Bronchial epithelial cell (primary cell): ENCODE measurements at regions not wholly inside any gene's neighbourhood (a gene's known extent, or its start where the extent isn't known, plus 50 kb on each side); places are given as distances from the start of the nearest gene placed in this dataset.

Experiments
- DNase-seq: peaks from one replicate; pipeline ENCODE4 v3.0.0-alpha.2; 2010; ENCODE audit warnings: low read depth
- FAIRE-seq: peaks from 2 replicates; lab custom pipeline; 2011; peaks lifted over from hg19 to GRCh38; lab: Jason Lieb, UNC
- H3K27me3 ChIP-seq: 2 replicates; pipeline ENCODE4 v1.5.1; 2011; ENCODE audit warnings: low read length; ENCODE audit not compliant: control insufficient read depth, insufficient read depth
- H3K36me3 ChIP-seq: 2 replicates; pipeline ENCODE4 v1.5.1; 2011; ENCODE audit warnings: low read length; ENCODE audit not compliant: control insufficient read depth, insufficient read depth
- H3K4me3 ChIP-seq: 2 replicates; pipeline ENCODE4 v1.5.1; 2011; ENCODE audit warnings: mild to moderate bottlenecking, low read depth, low read length, control low read depth
- CTCF ChIP-seq: IDR thresholded peaks from 2 replicates; pipeline ENCODE4 v1.5.1; 2011; ENCODE audit warnings: mild to moderate bottlenecking, moderate library complexity, low read length, control low read depth, inconsistent platforms; ENCODE audit not compliant: insufficient read depth, severe bottlenecking

- TF ChIP-seq CTCF = no peak
- no peaks in the 10 kb centered on the region for H3K27me3 ChIP-seq
- no peak for FAIRE-seq
- no peaks in the 10 kb centered on the region for H3K36me3 ChIP-seq
- no peak for DNase-seq
- H3K4me3 ChIP-seq = no peak overlapping the region
These were observed 143.3 kb upstream of the ID2 start for GRCh38 chr2:8538531-8538930.

GRCh38 chr2:8538931-8539621 lies 142.8 kb upstream of the ID2 start:
- DNase-seq (no peak), FAIRE-seq (no peak)
- Histone ChIP-seq H3K36me3 (no peaks in the 10 kb centered on the region), H3K4me3 (no peak overlapping the region), H3K27me3 (no peaks in the 10 kb centered on the region)
- TF ChIP-seq CTCF = no peak

GRCh38 chr2:8539743-8540551 lies 141.9 kb upstream of the ID2 start:
- DNase-seq = peak; percentile 38
- FAIRE-seq = peak; percentile 18
- Histone ChIP-seq H3K36me3 (no peaks in the 10 kb centered on the region), H3K27me3 (no peaks in the 10 kb centered on the region), H3K4me3 (no peak overlapping the region)
- TF ChIP-seq CTCF = no peak

- H3K27me3 ChIP-seq = no peaks in the 10 kb centered on the region
- FAIRE-seq = no peak
- no peak for DNase-seq
These were observed 141.3 kb upstream of the ID2 start for GRCh38 chr2:8540552-8541055.

GRCh38 chr2:8541223-8541622 lies 140.6 kb upstream of the ID2 start:
- no peak for DNase-seq
- H3K27me3 ChIP-seq = no peaks in the 10 kb centered on the region
- H3K36me3 ChIP-seq = no peaks in the 10 kb centered on the region
- no peak overlapping the region for H3K4me3 ChIP-seq
- FAIRE-seq = no peak
- TF ChIP-seq CTCF = no peak

More at GRCh38 chr2:8540552-8541055, 141.3 kb upstream of the ID2 start:
- Histone ChIP-seq H3K4me3 (no peak overlapping the region), H3K36me3 (no peaks in the 10 kb centered on the region)
- TF ChIP-seq CTCF = no peak
